ENCODE measurements at regions not wholly inside any gene's neighbourhood (a gene's known extent, or its start where the extent isn't known, plus 50 kb on each side); places are given as distances from the start of the nearest gene placed in this dataset.

DNA sequence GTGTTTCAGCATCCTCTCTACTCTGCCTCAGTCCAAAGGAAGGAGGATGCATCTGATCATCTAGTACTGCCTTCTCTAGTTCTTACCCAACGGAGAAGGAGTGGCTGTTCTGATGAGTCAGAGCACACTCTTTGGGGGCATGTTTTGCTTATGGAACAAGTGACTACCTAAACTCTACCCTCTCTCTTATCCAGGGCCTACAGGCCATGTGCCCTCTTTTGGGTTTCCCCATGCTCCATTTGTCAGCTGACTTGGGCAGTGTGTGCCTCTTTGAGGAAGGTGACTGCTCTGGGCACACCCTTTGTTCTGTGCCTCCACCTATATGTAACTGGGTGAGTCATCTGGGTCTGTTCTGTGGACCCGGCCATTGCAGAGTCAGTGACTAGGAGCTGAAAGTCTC, 89.6 kb upstream of the BNC2 start:
- TF ChIP-seq, protein P1, sequence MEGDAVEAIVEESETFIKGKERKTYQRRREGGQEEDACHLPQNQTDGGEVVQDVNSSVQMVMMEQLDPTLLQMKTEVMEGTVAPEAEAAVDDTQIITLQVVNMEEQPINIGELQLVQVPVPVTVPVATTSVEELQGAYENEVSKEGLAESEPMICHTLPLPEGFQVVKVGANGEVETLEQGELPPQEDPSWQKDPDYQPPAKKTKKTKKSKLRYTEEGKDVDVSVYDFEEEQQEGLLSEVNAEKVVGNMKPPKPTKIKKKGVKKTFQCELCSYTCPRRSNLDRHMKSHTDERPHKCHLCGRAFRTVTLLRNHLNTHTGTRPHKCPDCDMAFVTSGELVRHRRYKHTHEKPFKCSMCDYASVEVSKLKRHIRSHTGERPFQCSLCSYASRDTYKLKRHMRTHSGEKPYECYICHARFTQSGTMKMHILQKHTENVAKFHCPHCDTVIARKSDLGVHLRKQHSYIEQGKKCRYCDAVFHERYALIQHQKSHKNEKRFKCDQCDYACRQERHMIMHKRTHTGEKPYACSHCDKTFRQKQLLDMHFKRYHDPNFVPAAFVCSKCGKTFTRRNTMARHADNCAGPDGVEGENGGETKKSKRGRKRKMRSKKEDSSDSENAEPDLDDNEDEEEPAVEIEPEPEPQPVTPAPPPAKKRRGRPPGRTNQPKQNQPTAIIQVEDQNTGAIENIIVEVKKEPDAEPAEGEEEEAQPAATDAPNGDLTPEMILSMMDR (conservative IDR thresholded peaks at IDR 0.05; ENCODE audit: low read depth, low read length) = no peak
- H3K4me3 ChIP-seq (ENCODE audit: low read depth, low read length) = no peak overlapping the region
- DNase-seq (ENCODE audit: low read depth) = no peak

GRCh38 chr9:16959391-16959790, 88.9 kb upstream of the BNC2 start:
- TF ChIP-seq, protein P1 (conservative IDR thresholded peaks at IDR 0.05; ENCODE audit: low read depth, low read length) = no peak
- no peak for DNase-seq (ENCODE audit: low read depth)
- H3K4me3 ChIP-seq (ENCODE audit: low read depth, low read length) = no peak overlapping the region

DNA sequence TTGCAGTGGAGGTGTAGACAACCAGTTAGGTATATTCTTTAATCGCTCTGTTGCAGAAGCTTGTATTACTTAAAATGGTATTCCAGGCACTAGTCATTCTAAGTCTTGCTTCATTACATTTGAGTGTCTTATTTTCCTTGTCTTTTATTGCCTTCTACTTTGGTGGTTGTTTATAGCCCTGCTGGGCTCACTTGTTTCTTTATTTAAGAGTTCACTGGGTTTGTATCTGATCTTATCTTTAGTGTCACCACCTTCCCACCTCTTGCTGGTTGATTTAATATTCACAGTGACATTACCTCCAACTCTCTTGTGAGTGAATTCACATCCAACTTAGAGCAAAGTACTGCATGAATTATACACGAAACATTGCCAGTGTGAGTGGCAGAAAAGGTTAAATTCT, 83.6 kb upstream of the BNC2 start:
- DNase-seq (ENCODE audit: low read depth) = no peak

GRCh38 chr9:16951502-16951901, 81.0 kb upstream of the BNC2 start:
- H3K4me3 ChIP-seq (ENCODE audit: low read depth, low read length) = no peak overlapping the region
- TF ChIP-seq, protein P1 (conservative IDR thresholded peaks at IDR 0.05; ENCODE audit: low read depth, low read length) = no peak
- DNase-seq (ENCODE audit: low read depth) = no peak

More for the DNA sequence above, 83.6 kb upstream of the BNC2 start:
- TF ChIP-seq, protein P1 (conservative IDR thresholded peaks at IDR 0.05; ENCODE audit: low read depth, low read length) = no peak
- H3K4me3 ChIP-seq (ENCODE audit: low read depth, low read length) = no peak overlapping the region

DNA sequence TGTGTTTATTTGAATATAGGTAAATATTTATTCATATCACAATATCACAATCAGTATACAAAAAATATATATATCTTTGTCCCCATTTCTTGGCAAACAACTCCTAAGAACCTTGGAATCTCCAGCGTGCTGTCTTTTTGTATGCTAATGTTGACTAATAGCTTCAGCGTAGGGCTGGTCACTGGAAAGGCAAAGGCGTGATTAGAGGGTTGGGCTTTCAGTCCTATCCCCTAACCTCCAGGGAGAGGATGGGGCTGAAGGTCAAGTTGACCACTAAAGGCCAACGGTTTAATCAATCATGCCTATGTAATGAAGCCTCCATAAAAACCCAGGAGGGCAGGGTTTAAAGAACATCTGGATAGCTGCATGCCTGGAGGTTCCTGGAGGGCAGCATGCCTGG, 79.6 kb upstream of the BNC2 start:
- DNase-seq (ENCODE audit: low read depth) = no peak
- H3K4me3 ChIP-seq (ENCODE audit: low read depth, low read length) = no peak overlapping the region
- TF ChIP-seq, protein P1 (conservative IDR thresholded peaks at IDR 0.05; ENCODE audit: low read depth, low read length) = no peak

GRCh38 chr9:16930578-16930977, 60.1 kb upstream of the BNC2 start:
- TF ChIP-seq, protein P1 (conservative IDR thresholded peaks at IDR 0.05; ENCODE audit: low read depth, low read length) = no peak
- no peak overlapping the region for H3K4me3 ChIP-seq (ENCODE audit: low read depth, low read length)
- no peak for DNase-seq (ENCODE audit: low read depth)

- TF ChIP-seq, protein P1 (conservative IDR thresholded peaks at IDR 0.05; ENCODE audit: low read depth, low read length) = no peak
- peak; percentile 51 for DNase-seq (ENCODE audit: low read depth)
- H3K4me3 ChIP-seq (ENCODE audit: low read depth, low read length) = no peak overlapping the region
Observed at GRCh38 chr9:16928179-16928945, 57.9 kb upstream of the BNC2 start.
